Lower lobe of right lung (tissue), 2 donors: ENCODE measurements at regions not wholly inside any gene's neighbourhood (a gene's known extent, or its start where the extent isn't known, plus 50 kb on each side); places are given as distances from the start of the nearest gene placed in this dataset.

Experiments
- ATAC-seq, 2 donors: fragments of 200-7000 bp; cut with Tn5 transposase; one replicate each; pipeline ENCODE4 v1.9.1; 2020 to 2022; ENCODE audit warnings: mild to moderate bottlenecking in 2 of 2, moderate library complexity in 2 of 2
- DNase-seq: peaks from one replicate; pipeline ENCODE4 v3.0.0-alpha.2; 2020
- H3K27ac ChIP-seq: fragments of 200-600 bp; one replicate; pipeline ENCODE4 v1.8.0; 2022
- H3K27me3 ChIP-seq: fragments of 200-600 bp; one replicate; pipeline ENCODE4 v1.8.0; 2022; ENCODE audit warnings: low read depth
- H3K36me3 ChIP-seq: fragments of 200-600 bp; one replicate; pipeline ENCODE4 v1.8.0; 2022; ENCODE audit warnings: mild to moderate bottlenecking
- H3K4me1 ChIP-seq: fragments of 200-600 bp; one replicate; pipeline ENCODE4 v1.8.0; 2022
- H3K4me3 ChIP-seq: fragments of 200-600 bp; one replicate; pipeline ENCODE4 v1.8.0; 2022; ENCODE audit warnings: mild to moderate bottlenecking
- H3K9me3 ChIP-seq: fragments of 200-600 bp; one replicate; pipeline ENCODE4 v1.8.0; 2022
- CTCF ChIP-seq: fragments of 200-600 bp; IDR thresholded peaks from one replicate; pipeline ENCODE4 v1.8.0; 2022; ENCODE audit warnings: antibody characterized with exemption, mild to moderate bottlenecking
- intact Hi-C: fragments of 100-400 bp; cut with DNase I; formaldehyde crosslinking; loops from one replicate; pipeline ENCODE4 v1.11.0; 2022
- donor health status: DM: no; HTN: yes; CAD: no; lungs with severe emphysema.

DNA sequence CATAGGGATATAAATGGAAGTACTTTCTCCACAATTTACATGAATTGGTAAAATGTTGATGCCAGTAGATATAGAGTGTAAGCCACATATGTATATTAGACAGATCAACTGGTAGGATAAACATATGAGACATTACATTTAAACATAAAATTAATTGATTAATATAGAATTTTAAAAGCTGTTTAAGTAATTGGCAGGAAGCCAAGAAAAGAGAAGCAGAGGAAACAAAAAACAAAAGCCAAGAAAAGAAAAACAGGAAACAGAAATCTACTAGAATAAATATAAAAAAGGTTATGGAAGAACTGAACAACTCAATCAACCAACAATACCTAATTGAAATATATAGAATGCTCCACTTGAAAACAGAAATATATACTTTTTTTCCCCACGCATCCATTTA lies 920.1 kb upstream of the TMEFF2 start:
- DNase-seq: no peak
- Histone ChIP-seq H3K36me3 (no peaks in the 10 kb centered on the region), H3K4me1 (no peaks in the 10 kb centered on the region), H3K27ac (no peak overlapping the region), H3K9me3 (no peaks in the 10 kb centered on the region), H3K27me3 (no peaks in the 10 kb centered on the region), H3K4me3 (no peak overlapping the region)
- no peak for ATAC-seq
- TF ChIP-seq CTCF: no peak
- intact Hi-C loops: no loop called here

DNA sequence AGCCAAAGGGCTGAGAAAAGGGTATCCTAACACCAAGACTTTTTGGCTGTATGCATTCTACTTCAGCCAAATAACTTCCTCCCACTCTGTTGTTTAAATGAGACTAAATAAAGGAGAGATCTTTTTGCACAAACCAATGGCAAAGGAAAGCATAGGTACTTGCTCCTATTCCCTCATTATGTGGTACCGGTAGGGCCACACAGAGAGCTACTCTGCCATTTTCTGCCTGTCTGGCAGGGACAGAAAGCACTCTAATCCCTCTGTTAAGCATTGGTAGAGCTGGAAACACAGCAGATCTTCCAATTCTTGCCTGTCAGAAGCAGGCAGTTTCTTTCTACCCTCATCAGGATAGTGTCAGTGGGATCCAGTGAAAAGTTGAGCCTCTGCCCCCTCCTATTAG lies 918.3 kb upstream of the TMEFF2 start:
- H3K4me1 ChIP-seq: no peaks in the 10 kb centered on the region
- no peaks in the 10 kb centered on the region for H3K36me3 ChIP-seq
- intact Hi-C loops: no loop called here
- DNase-seq (no peak), ATAC-seq (no peak)
- H3K27me3 ChIP-seq: no peaks in the 10 kb centered on the region
- no peaks in the 10 kb centered on the region for H3K9me3 ChIP-seq
- no peak overlapping the region for H3K27ac ChIP-seq
- TF ChIP-seq CTCF: no peak
- no peak overlapping the region for H3K4me3 ChIP-seq

GRCh38 chr2:193103064-193103463 lies 908.3 kb upstream of the TMEFF2 start:
- Histone ChIP-seq H3K27ac (no peak overlapping the region), H3K36me3 (no peaks in the 10 kb centered on the region), H3K9me3 (no peaks in the 10 kb centered on the region), H3K27me3 (no peaks in the 10 kb centered on the region), H3K4me3 (no peak overlapping the region), H3K4me1 (no peaks in the 10 kb centered on the region)
- DNase-seq (no peak), ATAC-seq (no peak)
- intact Hi-C loops: no loop called here
- no peak for TF ChIP-seq CTCF

DNA sequence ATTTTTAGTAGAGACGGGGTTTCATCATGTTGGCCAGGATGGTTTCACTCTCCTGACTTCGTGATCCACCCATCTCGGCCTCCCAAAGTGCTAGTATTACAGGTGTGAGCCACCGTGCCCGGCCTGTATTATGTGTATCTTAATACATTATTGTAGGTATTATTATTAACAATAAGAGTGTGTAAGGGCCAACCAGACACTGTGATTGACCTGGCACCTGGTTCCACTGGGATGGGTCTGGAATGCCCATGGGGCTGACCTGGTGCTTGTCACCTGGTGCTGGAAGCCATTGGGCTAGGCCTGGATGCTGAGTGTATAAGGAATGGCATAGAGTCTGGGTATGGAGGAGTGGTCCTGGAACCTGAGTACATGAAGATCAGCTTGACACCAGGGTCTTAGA lies 906.9 kb upstream of the TMEFF2 start:
- intact Hi-C loops: no loop called here
- Histone ChIP-seq H3K27me3 (no peaks in the 10 kb centered on the region), H3K4me1 (no peaks in the 10 kb centered on the region), H3K9me3 (no peaks in the 10 kb centered on the region), H3K4me3 (no peak overlapping the region), H3K36me3 (no peaks in the 10 kb centered on the region), H3K27ac (no peak overlapping the region)
- TF ChIP-seq CTCF: no peak
- DNase-seq: peak; percentile 11
- ATAC-seq: peak in 1 of 2 donors; percentile 15

- DNase-seq (no peak), ATAC-seq (no peak)
- no peaks in the 10 kb centered on the region for H3K27me3 ChIP-seq
- no peaks in the 10 kb centered on the region for H3K9me3 ChIP-seq
- intact Hi-C loops: no loop called here
- H3K36me3 ChIP-seq: no peaks in the 10 kb centered on the region
- no peak for TF ChIP-seq CTCF
- H3K4me3 ChIP-seq: no peak overlapping the region
- H3K4me1 ChIP-seq: no peaks in the 10 kb centered on the region
- no peak overlapping the region for H3K27ac ChIP-seq
Measured at GRCh38 chr2:193088026-193088425, 893.3 kb upstream of the TMEFF2 start.

DNA sequence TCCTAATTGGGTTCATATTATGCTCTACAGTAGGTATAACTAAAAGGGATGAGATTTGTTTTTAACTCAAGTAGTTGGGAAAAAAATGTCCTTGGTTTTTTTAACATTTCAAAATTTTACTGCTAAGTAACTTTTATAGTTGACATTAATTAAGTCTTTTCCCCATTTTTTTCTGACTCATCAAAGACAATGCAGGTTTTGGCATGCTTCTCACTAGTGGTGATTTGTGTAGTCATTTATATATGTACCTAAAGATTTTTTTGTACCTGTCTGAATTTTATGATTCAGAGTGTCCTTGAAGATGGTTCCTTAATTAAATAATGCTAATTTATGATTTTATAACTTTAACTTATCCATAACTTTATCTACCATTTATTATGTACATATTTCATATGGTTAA lies 882.3 kb upstream of the TMEFF2 start:
- intact Hi-C loops: no loop called here
- no peak overlapping the region for H3K4me3 ChIP-seq
- no peak overlapping the region for H3K27ac ChIP-seq
- no peak for DNase-seq
- no peak for ATAC-seq
- TF ChIP-seq CTCF: no peak
- H3K4me1 ChIP-seq: no peaks in the 10 kb centered on the region
- H3K36me3 ChIP-seq: no peaks in the 10 kb centered on the region
- H3K27me3 ChIP-seq: no peaks in the 10 kb centered on the region
- no peaks in the 10 kb centered on the region for H3K9me3 ChIP-seq
